GM10248 (cell line): ENCODE measurements at regions not wholly inside any gene's neighbourhood (a gene's known extent, or its start where the extent isn't known, plus 50 kb on each side); places are given as distances from the start of the nearest gene placed in this dataset.

ENCODE experiments used
- CTCF ChIA-PET: fragments of 300-600 bp; sonication (Branson Sonifier 250); formaldehyde crosslinking; extraction: SDS; loops from one replicate; lab custom pipeline; 2021; ENCODE audit warnings: antibody characterized with exemption; lab: Yijun Ruan, JAX
- POLR2A ChIA-PET: fragments of 350-650 bp; sonication (Branson Sonifier 250); formaldehyde crosslinking; extraction: SDS; loops from one replicate; lab custom pipeline; 2020; ENCODE audit warnings: antibody characterized with exemption; lab: Yijun Ruan, JAX
- DNase-seq: peaks from one replicate; pipeline ENCODE4 v3.0.0; 2012; ENCODE audit errors: extremely low spot score
- TF ChIP-seq, protein P1 (sequence below): IDR thresholded peaks from 2 replicates; pipeline ENCODE4 v1.5.1; 2012; ENCODE audit warnings: mild to moderate bottlenecking, low read depth; ENCODE audit errors: extremely low read depth, missing control alignments, control extremely low read depth

DNA sequence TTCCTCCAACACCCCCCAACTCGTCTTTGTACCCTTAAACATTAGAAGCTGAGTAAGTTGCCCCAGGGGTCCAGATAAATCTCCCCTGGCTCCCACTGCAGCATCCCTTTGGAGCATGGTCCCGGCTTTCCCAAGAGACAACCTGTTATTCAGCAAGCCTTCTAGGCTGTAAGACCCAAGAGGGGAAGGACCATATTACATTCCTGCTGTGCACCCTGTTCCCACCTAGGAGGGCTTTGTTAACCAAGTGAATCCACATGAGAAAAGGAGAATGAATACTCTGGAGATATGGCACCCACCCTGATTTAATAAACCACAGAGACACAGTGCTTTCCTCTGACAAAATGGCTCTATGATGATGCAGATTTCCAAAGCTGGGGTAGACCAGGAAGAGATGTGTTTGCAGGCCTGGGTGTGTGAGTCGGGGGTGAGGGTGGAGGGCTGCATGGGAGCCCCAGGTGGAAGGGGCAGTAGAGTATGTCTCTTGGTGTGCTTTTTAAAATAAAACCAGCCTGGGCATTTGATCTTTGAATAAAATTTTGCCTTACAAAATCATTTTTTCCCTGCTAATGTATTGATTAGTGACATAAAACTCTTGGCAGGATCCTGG, 325.2 kb downstream of the DRD1 start:
- CTCF ChIA-PET, result no interaction called here
- POLR2A ChIA-PET, result no interaction called here
- DNase-seq, result no peak
- TF ChIP-seq, protein P1, sequence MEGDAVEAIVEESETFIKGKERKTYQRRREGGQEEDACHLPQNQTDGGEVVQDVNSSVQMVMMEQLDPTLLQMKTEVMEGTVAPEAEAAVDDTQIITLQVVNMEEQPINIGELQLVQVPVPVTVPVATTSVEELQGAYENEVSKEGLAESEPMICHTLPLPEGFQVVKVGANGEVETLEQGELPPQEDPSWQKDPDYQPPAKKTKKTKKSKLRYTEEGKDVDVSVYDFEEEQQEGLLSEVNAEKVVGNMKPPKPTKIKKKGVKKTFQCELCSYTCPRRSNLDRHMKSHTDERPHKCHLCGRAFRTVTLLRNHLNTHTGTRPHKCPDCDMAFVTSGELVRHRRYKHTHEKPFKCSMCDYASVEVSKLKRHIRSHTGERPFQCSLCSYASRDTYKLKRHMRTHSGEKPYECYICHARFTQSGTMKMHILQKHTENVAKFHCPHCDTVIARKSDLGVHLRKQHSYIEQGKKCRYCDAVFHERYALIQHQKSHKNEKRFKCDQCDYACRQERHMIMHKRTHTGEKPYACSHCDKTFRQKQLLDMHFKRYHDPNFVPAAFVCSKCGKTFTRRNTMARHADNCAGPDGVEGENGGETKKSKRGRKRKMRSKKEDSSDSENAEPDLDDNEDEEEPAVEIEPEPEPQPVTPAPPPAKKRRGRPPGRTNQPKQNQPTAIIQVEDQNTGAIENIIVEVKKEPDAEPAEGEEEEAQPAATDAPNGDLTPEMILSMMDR, result no peak

DNA sequence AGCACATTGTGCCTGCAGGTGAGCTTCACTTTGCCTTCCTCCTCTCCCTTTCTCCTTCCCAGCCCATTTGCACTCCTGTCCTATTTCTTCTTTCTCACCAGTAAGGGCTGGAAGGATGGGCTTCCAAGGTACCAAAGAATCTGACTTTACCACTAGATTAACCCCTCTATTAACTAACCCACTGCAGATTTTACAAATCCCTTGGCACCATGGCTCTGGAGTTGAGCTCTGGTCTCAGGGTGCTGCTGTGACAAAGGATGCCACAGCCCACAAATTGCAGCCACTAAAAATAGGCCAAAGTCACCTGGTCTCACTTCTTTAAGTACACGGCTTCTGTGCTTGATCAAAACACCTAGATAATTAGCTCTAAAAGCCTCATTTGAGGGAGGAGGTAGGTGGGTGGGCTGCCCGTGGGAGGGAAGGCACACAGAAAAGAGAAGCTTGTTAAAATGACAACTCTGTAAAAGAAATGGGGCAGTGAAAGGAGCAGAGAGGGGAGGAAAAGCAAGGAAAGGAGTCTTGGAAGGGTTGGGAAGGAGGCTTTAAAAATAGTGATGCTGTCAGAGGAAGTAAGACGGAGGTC, 327.4 kb downstream of the DRD1 start:
- DNase-seq, result no peak
- POLR2A ChIA-PET, result no interaction called here
- CTCF ChIA-PET, result no interaction called here
- TF ChIP-seq, protein P1, result no peak

DNA sequence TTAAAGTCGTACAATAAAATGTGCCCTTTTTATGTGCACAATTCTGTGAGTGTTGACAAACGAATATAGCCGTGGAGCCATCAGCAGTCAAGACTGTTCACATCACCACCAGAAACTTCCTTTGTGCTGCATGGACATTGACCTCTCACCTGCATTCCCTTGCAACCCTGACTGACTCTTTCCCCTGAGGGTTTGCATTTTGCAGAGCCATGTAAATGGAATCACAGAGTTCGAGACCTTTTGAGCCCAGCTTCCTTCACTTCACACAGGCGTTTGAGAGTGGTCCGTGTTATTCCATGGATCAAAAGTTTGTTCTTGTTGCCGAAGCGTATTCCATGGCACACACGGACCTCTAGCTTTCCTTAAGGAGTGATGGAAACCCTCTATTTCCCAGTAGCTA, 328.2 kb downstream of the DRD1 start:
- CTCF ChIA-PET, result no interaction called here
- TF ChIP-seq, protein P1, result no peak
- POLR2A ChIA-PET, result no interaction called here
- no peak for DNase-seq

DNA sequence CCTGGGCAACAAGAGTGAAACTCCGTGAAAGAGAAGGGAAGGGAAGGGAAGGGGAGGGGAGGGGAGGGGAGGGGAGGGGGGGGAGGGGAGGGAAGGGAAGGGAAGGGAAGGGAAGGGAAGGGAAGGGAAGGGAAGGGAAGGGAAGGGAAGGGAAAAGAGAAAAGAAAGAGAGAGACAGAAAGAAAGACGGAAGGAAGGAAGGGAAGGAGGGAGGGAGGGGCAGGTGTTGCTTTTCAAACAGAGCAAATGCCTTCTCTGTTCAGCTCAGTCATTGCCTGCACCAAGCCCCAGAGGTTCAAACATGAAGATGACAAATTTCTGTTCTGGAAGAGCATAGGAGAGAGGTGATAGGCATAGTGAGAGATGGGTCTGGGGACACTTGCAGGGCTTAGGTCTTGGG, 330.0 kb downstream of the DRD1 start:
- CTCF ChIA-PET, result no interaction called here
- TF ChIP-seq, protein P1, result no peak

DNA sequence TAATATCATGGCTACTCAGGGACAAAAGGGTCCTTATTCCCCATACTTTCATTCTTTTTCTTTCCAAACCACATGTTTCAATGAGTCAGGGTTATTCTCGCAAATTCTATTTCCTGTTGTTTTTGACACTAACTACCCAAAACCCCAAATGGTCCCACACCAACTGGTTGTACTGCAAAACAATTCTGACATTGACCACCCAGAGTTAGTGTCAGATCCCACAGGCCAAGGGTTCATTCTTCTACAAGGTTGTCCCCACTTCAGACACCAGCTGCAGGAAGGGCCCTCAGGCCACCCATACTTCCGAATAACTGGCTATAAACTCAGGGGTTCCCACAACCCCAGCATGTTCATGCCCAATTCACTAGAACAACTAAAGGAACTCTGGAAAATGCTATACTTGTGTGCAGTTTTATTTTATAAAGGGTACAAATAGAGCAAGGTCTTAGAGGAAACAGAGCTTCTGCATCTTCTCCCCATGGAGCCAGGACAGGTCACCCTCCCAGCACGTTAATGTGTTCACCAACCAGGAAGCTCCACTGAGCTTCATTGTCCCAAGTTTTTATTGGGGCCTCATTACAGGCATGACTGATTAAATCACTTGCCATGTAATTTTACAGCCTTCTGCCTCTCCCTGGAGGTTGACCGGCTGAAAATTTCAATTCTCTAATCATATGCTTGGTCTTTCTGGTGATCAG, 334.8 kb downstream of the DRD1 start:
- CTCF ChIA-PET, result interaction anchor here (1.1 to 1.3 kb wide), 2 partner anchors 9 to 11 kb away, joined by 3 read pairs; no protein-coding TSS in a partner anchor
- TF ChIP-seq, protein P1, result no peak
- no peak for DNase-seq
- POLR2A ChIA-PET, result no interaction called here

More for the DNA sequence above, 330.0 kb downstream of the DRD1 start:
- DNase-seq, result no peak
- POLR2A ChIA-PET, result no interaction called here

DNA sequence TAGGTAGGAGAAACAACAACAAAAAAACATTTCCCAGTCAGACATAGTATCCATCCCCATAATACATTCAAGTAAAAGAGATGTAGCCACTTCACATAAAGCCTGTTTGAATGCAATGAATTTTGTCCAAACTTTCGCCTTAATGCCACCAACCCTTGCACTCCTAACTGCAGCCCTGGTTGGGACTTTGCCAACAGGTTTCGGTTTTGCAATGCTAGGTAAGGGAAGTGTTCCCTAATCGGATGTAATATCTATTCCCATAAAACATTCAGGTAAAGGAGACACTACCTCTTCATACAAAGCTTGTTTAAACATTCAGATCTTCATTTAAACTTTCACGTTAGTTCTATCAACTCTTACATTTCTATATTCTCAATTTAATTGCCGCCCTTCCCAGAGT, 336.1 kb downstream of the DRD1 start:
- TF ChIP-seq, protein P1, result no peak
- POLR2A ChIA-PET, result no interaction called here
- DNase-seq, result no peak
- CTCF ChIA-PET, result no interaction called here
